ENCODE measurements at regions not wholly inside any gene's neighbourhood (a gene's known extent, or its start where the extent isn't known, plus 50 kb on each side); places are given as distances from the start of the nearest gene placed in this dataset.

DNA sequence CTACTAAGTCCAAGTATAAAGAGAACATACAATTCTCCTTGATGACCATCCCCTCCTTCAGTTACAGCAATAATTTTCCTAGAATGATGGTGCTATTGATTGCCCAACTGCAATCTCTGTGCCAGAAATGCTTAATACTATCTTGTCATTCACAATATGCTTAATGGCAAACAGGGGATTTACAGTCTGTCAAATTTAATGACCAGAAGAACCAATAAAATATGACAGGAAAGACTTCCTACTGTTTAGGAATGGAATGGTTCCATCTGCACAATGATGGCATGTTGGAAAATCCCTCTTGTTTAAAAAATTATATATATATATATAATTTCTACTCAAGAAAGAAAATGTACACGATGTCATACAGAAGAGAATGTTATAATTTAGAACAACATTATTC lies 623.2 kb downstream of the CCER1 start:
- TF ChIP-seq, protein P1, sequence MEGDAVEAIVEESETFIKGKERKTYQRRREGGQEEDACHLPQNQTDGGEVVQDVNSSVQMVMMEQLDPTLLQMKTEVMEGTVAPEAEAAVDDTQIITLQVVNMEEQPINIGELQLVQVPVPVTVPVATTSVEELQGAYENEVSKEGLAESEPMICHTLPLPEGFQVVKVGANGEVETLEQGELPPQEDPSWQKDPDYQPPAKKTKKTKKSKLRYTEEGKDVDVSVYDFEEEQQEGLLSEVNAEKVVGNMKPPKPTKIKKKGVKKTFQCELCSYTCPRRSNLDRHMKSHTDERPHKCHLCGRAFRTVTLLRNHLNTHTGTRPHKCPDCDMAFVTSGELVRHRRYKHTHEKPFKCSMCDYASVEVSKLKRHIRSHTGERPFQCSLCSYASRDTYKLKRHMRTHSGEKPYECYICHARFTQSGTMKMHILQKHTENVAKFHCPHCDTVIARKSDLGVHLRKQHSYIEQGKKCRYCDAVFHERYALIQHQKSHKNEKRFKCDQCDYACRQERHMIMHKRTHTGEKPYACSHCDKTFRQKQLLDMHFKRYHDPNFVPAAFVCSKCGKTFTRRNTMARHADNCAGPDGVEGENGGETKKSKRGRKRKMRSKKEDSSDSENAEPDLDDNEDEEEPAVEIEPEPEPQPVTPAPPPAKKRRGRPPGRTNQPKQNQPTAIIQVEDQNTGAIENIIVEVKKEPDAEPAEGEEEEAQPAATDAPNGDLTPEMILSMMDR (IDR thresholded peaks at IDR 0.05 in 2 of 3, conservative IDR thresholded peaks at IDR 0.05 in 1 of 3; ENCODE audit: control insufficient read depth in 2 of 3, extremely low read depth in 1 of 3, insufficient read depth in 1 of 3, low read depth in 3 of 3, low read length in 3 of 3): no peak
- TF ChIP-seq, protein P2, sequence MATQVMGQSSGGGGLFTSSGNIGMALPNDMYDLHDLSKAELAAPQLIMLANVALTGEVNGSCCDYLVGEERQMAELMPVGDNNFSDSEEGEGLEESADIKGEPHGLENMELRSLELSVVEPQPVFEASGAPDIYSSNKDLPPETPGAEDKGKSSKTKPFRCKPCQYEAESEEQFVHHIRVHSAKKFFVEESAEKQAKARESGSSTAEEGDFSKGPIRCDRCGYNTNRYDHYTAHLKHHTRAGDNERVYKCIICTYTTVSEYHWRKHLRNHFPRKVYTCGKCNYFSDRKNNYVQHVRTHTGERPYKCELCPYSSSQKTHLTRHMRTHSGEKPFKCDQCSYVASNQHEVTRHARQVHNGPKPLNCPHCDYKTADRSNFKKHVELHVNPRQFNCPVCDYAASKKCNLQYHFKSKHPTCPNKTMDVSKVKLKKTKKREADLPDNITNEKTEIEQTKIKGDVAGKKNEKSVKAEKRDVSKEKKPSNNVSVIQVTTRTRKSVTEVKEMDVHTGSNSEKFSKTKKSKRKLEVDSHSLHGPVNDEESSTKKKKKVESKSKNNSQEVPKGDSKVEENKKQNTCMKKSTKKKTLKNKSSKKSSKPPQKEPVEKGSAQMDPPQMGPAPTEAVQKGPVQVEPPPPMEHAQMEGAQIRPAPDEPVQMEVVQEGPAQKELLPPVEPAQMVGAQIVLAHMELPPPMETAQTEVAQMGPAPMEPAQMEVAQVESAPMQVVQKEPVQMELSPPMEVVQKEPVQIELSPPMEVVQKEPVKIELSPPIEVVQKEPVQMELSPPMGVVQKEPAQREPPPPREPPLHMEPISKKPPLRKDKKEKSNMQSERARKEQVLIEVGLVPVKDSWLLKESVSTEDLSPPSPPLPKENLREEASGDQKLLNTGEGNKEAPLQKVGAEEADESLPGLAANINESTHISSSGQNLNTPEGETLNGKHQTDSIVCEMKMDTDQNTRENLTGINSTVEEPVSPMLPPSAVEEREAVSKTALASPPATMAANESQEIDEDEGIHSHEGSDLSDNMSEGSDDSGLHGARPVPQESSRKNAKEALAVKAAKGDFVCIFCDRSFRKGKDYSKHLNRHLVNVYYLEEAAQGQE (IDR thresholded peaks at IDR 0.05; ENCODE audit: low read depth, low read length): no peak
- TF ChIP-seq POLR2A (IDR thresholded peaks at IDR 0.05; ENCODE audit: low read depth, low read length) (no peak), TBL1XR1 (IDR thresholded peaks at IDR 0.05; ENCODE audit: low read depth, low read length) (no peak), GATAD2B (conservative IDR thresholded peaks at IDR 0.05; ENCODE audit: low read depth) (no peak), JUND (IDR thresholded peaks at IDR 0.05; ENCODE audit: low read depth, low read length) (no peak), SIN3A (IDR thresholded peaks at IDR 0.05; ENCODE audit: low read depth, low read length) (no peak), HDAC2 (IDR thresholded peaks at IDR 0.05) (no peak), EGR1 (IDR thresholded peaks at IDR 0.05; ENCODE audit: borderline replicate concordance in 1 of 2, low read depth in 2 of 2, low read length in 2 of 2) (no peak), ASH2L (IDR thresholded peaks at IDR 0.05; ENCODE audit: borderline replicate concordance, low read depth) (no peak), HCFC1 (IDR thresholded peaks at IDR 0.05; ENCODE audit: low read length) (no peak)
- TF ChIP-seq, protein P3, sequence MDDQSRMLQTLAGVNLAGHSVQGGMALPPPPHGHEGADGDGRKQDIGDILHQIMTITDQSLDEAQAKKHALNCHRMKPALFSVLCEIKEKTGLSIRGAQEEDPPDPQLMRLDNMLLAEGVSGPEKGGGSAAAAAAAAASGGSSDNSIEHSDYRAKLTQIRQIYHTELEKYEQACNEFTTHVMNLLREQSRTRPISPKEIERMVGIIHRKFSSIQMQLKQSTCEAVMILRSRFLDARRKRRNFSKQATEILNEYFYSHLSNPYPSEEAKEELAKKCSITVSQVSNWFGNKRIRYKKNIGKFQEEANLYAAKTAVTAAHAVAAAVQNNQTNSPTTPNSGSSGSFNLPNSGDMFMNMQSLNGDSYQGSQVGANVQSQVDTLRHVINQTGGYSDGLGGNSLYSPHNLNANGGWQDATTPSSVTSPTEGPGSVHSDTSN (IDR thresholded peaks at IDR 0.05; ENCODE audit: insufficient replicate concordance, low read depth, low read length): no peak

Data from GM12878 (cell line).